Bronchial epithelial cell (primary cell): ENCODE measurements at regions not wholly inside any gene's neighbourhood (a gene's known extent, or its start where the extent isn't known, plus 50 kb on each side); places are given as distances from the start of the nearest gene placed in this dataset.
A peak's percentile ranks its signal among the peaks of the same experiment; 100 is the strongest.

Source experiments
- DNase-seq: peaks from one replicate; pipeline ENCODE4 v3.0.0-alpha.2; 2010; ENCODE audit warnings: low read depth
- FAIRE-seq: peaks from 2 replicates; lab custom pipeline; 2011; peaks lifted over from hg19 to GRCh38; lab: Jason Lieb, UNC
- H3K27me3 ChIP-seq: 2 replicates; pipeline ENCODE4 v1.5.1; 2011; ENCODE audit warnings: low read length; ENCODE audit not compliant: control insufficient read depth, insufficient read depth
- H3K36me3 ChIP-seq: 2 replicates; pipeline ENCODE4 v1.5.1; 2011; ENCODE audit warnings: low read length; ENCODE audit not compliant: control insufficient read depth, insufficient read depth
- H3K4me3 ChIP-seq: 2 replicates; pipeline ENCODE4 v1.5.1; 2011; ENCODE audit warnings: mild to moderate bottlenecking, low read depth, low read length, control low read depth
- CTCF ChIP-seq: IDR thresholded peaks from 2 replicates; pipeline ENCODE4 v1.5.1; 2011; ENCODE audit warnings: mild to moderate bottlenecking, moderate library complexity, low read length, control low read depth, inconsistent platforms; ENCODE audit not compliant: insufficient read depth, severe bottlenecking

GRCh38 chr11:56887940-56888339 is 100.8 kb upstream of the OR5AK2 start:
- H3K4me3 ChIP-seq: no peak overlapping the region
- DNase-seq (no peak), FAIRE-seq (no peak)
- TF ChIP-seq CTCF: no peak
- H3K36me3 ChIP-seq: no peaks in the 10 kb centered on the region
- H3K27me3 ChIP-seq: no peaks in the 10 kb centered on the region

- Histone ChIP-seq H3K27me3 (no peaks in the 10 kb centered on the region), H3K36me3 (no peaks in the 10 kb centered on the region), H3K4me3 (no peak overlapping the region)
- FAIRE-seq: no peak
- TF ChIP-seq CTCF: no peak
- DNase-seq: no peak
Observed at GRCh38 chr11:56886455-56886854, 102.3 kb upstream of the OR5AK2 start.

GRCh38 chr11:56885854-56886253 is 102.9 kb upstream of the OR5AK2 start:
- H3K27me3 ChIP-seq: no peaks in the 10 kb centered on the region
- FAIRE-seq (no peak), DNase-seq (no peak)
- no peaks in the 10 kb centered on the region for H3K36me3 ChIP-seq
- no peak overlapping the region for H3K4me3 ChIP-seq
- no peak for TF ChIP-seq CTCF

GRCh38 chr11:56885177-56885576 is 103.5 kb upstream of the OR5AK2 start:
- TF ChIP-seq CTCF: no peak
- Histone ChIP-seq H3K27me3 (no peaks in the 10 kb centered on the region), H3K4me3 (no peak overlapping the region), H3K36me3 (no peaks in the 10 kb centered on the region)
- DNase-seq (peak; percentile 30), FAIRE-seq (no peak)

- FAIRE-seq: no peak
- Histone ChIP-seq H3K4me3 (no peak overlapping the region), H3K36me3 (no peaks in the 10 kb centered on the region), H3K27me3 (no peaks in the 10 kb centered on the region)
- no peak for DNase-seq
- TF ChIP-seq CTCF: no peak
Observed at GRCh38 chr11:56883371-56883987, 105.2 kb upstream of the OR5AK2 start.

- DNase-seq: peak; percentile 85
- Histone ChIP-seq H3K27me3 (no peaks in the 10 kb centered on the region), H3K4me3 (no peak overlapping the region), H3K36me3 (no peaks in the 10 kb centered on the region)
- TF ChIP-seq CTCF: no peak
- no peak for FAIRE-seq
Observed at GRCh38 chr11:56876621-56877275, 112.0 kb upstream of the OR5AK2 start.
